ENCODE measurements at regions not wholly inside any gene's neighbourhood (a gene's known extent, or its start where the extent isn't known, plus 50 kb on each side); places are given as distances from the start of the nearest gene placed in this dataset.

DNA sequence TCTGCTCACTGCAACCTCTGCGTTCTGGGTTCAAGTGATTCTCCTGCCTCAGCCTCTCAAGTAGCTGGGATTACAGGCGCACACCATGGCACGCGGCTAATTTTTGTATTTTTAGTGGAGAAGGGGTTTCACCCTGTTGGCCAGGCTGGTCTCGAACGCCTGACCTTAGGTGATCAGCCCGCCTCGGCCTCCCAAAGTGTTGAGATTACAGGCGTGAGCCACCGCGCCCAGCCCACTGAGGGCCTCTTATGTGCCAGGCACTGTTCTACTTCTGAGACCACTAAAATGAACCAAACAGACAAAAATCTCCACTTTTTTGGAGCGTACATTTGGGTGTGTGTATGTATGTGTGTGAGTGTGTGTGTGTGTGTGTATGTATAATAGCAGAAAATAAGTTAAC lies 117.2 kb upstream of the H2AZ1 start:
- WGBS, 2 donors: 77 to 79% methylated on average over 12 of the region's 12 CpGs
- intact Hi-C loops (cut with DNase I): no loop called here
- DNase-seq (no peak), ATAC-seq (no peak)
- Histone ChIP-seq H3K27me3 (no peaks in the 10 kb centered on the region), H3K4me3 (no peak overlapping the region), H3K27ac (no peak overlapping the region), H3K4me1 (no peaks in the 10 kb centered on the region), H3K36me3 (replicated peaks in 1 of 2; ENCODE audit: insufficient read depth in 1 of 2, low read depth in 2 of 2) (no peaks in the 10 kb centered on the region), H3K9me3 (no peaks in the 10 kb centered on the region)
- TF ChIP-seq, protein P1, sequence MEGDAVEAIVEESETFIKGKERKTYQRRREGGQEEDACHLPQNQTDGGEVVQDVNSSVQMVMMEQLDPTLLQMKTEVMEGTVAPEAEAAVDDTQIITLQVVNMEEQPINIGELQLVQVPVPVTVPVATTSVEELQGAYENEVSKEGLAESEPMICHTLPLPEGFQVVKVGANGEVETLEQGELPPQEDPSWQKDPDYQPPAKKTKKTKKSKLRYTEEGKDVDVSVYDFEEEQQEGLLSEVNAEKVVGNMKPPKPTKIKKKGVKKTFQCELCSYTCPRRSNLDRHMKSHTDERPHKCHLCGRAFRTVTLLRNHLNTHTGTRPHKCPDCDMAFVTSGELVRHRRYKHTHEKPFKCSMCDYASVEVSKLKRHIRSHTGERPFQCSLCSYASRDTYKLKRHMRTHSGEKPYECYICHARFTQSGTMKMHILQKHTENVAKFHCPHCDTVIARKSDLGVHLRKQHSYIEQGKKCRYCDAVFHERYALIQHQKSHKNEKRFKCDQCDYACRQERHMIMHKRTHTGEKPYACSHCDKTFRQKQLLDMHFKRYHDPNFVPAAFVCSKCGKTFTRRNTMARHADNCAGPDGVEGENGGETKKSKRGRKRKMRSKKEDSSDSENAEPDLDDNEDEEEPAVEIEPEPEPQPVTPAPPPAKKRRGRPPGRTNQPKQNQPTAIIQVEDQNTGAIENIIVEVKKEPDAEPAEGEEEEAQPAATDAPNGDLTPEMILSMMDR (IDR thresholded peaks at IDR 0.05): no peak
- TF ChIP-seq POLR2A (IDR thresholded peaks at IDR 0.05): no peak

DNA sequence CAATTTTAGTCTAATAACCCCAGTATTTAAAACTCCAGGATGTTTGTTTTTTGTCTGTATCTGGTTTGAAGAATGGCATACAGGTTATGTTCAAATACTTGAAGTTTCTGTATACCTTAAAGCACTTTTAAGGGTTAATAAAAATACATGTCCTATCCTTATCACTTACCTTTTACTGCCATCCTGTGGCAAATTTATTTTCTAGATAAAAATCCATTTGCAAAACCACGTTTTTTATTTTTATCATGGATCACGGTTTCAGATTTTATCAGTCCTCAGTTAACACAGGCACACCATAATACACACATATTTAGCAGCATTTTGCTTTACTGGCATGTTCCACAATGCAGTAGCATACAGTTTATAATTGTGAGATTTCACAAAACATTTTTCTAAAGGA lies 113.3 kb upstream of the H2AZ1 start:
- intact Hi-C loops (cut with DNase I): no loop called here
- no peak for DNase-seq
- H3K27ac ChIP-seq: no peak overlapping the region
- TF ChIP-seq, protein P1 (IDR thresholded peaks at IDR 0.05): peak in 1 of 7 experiments; percentile 6
- TF ChIP-seq POLR2A (IDR thresholded peaks at IDR 0.05): no peak
- no peaks in the 10 kb centered on the region for H3K9me3 ChIP-seq
- no peak overlapping the region for H3K4me3 ChIP-seq
- 5 to 13% methylated on average over 2 of the region's 2 CpGs for WGBS, 2 donors
- H3K4me1 ChIP-seq: no peaks in the 10 kb centered on the region
- no peaks in the 10 kb centered on the region for H3K27me3 ChIP-seq
- H3K36me3 ChIP-seq (replicated peaks in 1 of 2; ENCODE audit: insufficient read depth in 1 of 2, low read depth in 2 of 2): no peaks in the 10 kb centered on the region
- no peak for ATAC-seq

DNA sequence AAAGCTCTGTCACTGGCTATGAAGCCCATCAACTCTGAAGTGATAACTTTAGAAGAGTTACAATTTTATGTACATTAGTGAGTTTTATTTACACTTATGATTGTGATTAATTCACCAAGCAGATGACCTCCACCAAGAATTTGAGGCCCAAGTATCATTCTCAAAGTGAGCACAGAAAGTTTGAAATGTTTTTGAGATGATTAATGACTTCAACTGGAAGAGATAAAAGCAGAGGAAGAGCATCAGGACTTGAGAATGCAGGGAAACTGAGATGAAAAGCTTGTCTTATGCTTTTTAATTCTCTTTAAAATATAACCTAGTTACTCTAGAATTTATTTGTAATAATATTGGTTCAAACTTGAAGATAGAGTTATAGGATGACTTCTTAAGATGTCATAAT lies 112.8 kb upstream of the H2AZ1 start:
- intact Hi-C loops (cut with DNase I): no loop called here
- Histone ChIP-seq H3K36me3 (replicated peaks in 1 of 2; ENCODE audit: insufficient read depth in 1 of 2, low read depth in 2 of 2) (no peaks in the 10 kb centered on the region), H3K9me3 (no peaks in the 10 kb centered on the region), H3K27me3 (no peaks in the 10 kb centered on the region), H3K4me3 (no peak overlapping the region), H3K27ac (no peak overlapping the region), H3K4me1 (no peaks in the 10 kb centered on the region)
- TF ChIP-seq POLR2A (IDR thresholded peaks at IDR 0.05): no peak
- TF ChIP-seq, protein P1 (IDR thresholded peaks at IDR 0.05): no peak
- DNase-seq: no peak
- no peak for ATAC-seq

DNA sequence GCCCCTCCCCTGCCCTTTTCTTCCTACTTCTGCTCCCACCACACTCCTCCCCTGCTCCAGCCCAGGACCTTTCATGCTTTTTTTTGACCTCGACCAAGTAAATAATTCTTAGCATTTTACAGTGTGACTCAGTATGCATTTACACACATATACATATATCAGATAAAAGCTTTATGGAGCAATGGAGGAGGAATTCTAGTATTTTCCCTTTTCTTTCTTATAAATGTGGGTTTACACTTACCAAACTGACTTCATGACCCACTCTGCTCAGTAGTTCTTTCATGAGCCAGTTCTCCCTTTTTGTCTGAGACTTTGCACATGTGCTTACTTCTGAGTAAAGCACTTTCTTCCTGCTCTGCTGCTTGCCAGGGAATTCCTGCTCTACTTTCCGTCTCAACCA lies 111.8 kb upstream of the H2AZ1 start:
- Histone ChIP-seq H3K4me3 (no peak overlapping the region), H3K27ac (no peak overlapping the region), H3K4me1 (no peaks in the 10 kb centered on the region), H3K27me3 (no peaks in the 10 kb centered on the region), H3K9me3 (no peaks in the 10 kb centered on the region), H3K36me3 (replicated peaks in 1 of 2; ENCODE audit: insufficient read depth in 1 of 2, low read depth in 2 of 2) (no peaks in the 10 kb centered on the region)
- ATAC-seq (no peak), DNase-seq (no peak)
- intact Hi-C loops (cut with DNase I): no loop called here
- 38 to 46% methylated on average over 2 of the region's 2 CpGs for WGBS, 2 donors
- no peak for TF ChIP-seq POLR2A (IDR thresholded peaks at IDR 0.05)
- TF ChIP-seq, protein P1 (IDR thresholded peaks at IDR 0.05): no peak

DNA sequence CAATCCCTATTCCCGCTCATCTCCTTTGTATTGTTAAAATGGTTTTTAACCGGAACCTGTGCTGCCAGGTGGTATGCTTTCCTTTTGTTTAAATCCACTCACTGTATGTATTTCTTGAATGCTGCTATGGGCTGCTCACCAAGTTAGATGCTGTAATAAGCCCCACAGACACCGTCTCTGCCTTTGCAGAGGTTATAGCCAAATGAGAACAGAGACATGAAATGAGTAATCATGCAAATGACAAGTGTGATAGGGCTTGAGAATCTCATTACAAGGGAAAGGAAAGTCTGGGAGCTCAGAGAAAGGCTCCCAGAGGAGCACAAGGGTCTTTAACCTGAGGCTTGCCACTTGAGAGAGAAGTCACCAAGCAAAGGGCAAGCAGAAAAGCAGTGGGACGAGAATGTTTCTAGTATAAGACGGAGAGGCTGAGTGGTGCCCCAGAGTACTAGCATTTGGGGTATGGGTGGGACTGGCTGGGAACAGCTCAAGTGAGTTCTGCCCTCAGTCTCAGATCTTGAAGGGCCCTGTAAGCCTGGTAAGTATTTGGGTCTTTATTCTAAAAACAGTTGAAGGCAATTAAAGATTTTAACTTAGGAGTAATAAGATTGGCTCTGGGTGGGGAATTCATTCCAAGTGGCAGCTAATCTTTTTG lies 110.8 kb upstream of the H2AZ1 start:
- no peaks in the 10 kb centered on the region for H3K4me1 ChIP-seq
- H3K36me3 ChIP-seq (replicated peaks in 1 of 2; ENCODE audit: insufficient read depth in 1 of 2, low read depth in 2 of 2): no peaks in the 10 kb centered on the region
- H3K9me3 ChIP-seq: no peaks in the 10 kb centered on the region
- ATAC-seq: no peak
- H3K27me3 ChIP-seq: no peaks in the 10 kb centered on the region
- TF ChIP-seq POLR2A (IDR thresholded peaks at IDR 0.05): no peak
- TF ChIP-seq, protein P1 (IDR thresholded peaks at IDR 0.05): no peak
- WGBS, 2 donors: 80 to 83% methylated on average over 5 of the region's 5 CpGs
- H3K27ac ChIP-seq: no peak overlapping the region
- intact Hi-C loops (cut with DNase I): no loop called here
- no peak overlapping the region for H3K4me3 ChIP-seq
- DNase-seq: no peak

Data from body of pancreas (tissue), 4 donors.